Smooth muscle cell (in vitro differentiated cells): ENCODE measurements at regions not wholly inside any gene's neighbourhood (a gene's known extent, or its start where the extent isn't known, plus 50 kb on each side); places are given as distances from the start of the nearest gene placed in this dataset.

Source experiments
- DNase-seq: peaks from one replicate; lab custom pipeline; 2025; ENCODE audit not compliant: unreplicated experiment; lab: John Stamatoyannopoulos, UW
- H2AFZ ChIP-seq: fragments of 200-600 bp; sonication (generic); 2 replicates; pipeline ENCODE4 v1.6.0; 2016; ENCODE audit warnings: antibody characterized with exemption, low read depth, mild to moderate bottlenecking
- H3F3A ChIP-seq: fragments of 200-600 bp; sonication (generic); 2 replicates; pipeline ENCODE4 v1.6.0; 2017; ENCODE audit warnings: antibody characterized with exemption, low read depth
- H3K27ac ChIP-seq: fragments of 200-600 bp; sonication (generic); 2 replicates; pipeline ENCODE4 v1.5.1; 2016; ENCODE audit warnings: low read depth, mild to moderate bottlenecking
- H3K27me3 ChIP-seq: fragments of 200-600 bp; sonication (generic); 2 replicates; pipeline ENCODE4 v1.6.1; 2016; ENCODE audit warnings: low read depth, mild to moderate bottlenecking
- H3K36me3 ChIP-seq: fragments of 200-600 bp; sonication (generic); 2 replicates; pipeline ENCODE4 v1.5.1; 2016; ENCODE audit warnings: low read depth
- H3K4me1 ChIP-seq: fragments of 200-600 bp; sonication (generic); 2 replicates; pipeline ENCODE4 v1.5.1; 2016; ENCODE audit warnings: low read depth
- H3K4me2 ChIP-seq: fragments of 200-600 bp; sonication (generic); 2 replicates; pipeline ENCODE4 v1.6.0; 2016; ENCODE audit warnings: mild to moderate bottlenecking
- H3K4me3 ChIP-seq: fragments of 200-600 bp; sonication (generic); 2 replicates; pipeline ENCODE4 v1.5.1; 2016; ENCODE audit warnings: mild to moderate bottlenecking
- H3K79me2 ChIP-seq: fragments of 200-600 bp; sonication (generic); 2 replicates; pipeline ENCODE4 v1.6.0; 2016; ENCODE audit warnings: low read depth, mild to moderate bottlenecking
- H3K9ac ChIP-seq: fragments of 200-600 bp; sonication (generic); 2 replicates; pipeline ENCODE4 v1.6.0; 2016; ENCODE audit warnings: low read depth
- H3K9me3 ChIP-seq: fragments of 200-600 bp; sonication (generic); replicated peaks from 2 replicates; pipeline ENCODE4 v1.5.1; 2016; ENCODE audit warnings: low read depth
- H4K20me1 ChIP-seq: fragments of 200-600 bp; sonication (generic); 2 replicates; pipeline ENCODE4 v1.6.0; 2016; ENCODE audit warnings: low read depth
- WGBS: methylation state at CpG from one replicate; pipeline ENCODE4 v1.1.7; 2016; ENCODE audit warnings: low lambda C conversion rate; 5-methylcytosine and 5-hydroxymethylcytosine counted together
- TF ChIP-seq, protein P1 (sequence below): fragments of 200-600 bp; sonication (generic); IDR thresholded peaks from 2 replicates; pipeline ENCODE4 v1.5.1; 2017; ENCODE audit warnings: borderline replicate concordance, mild to moderate bottlenecking, antibody characterized with exemption; ENCODE audit not compliant: insufficient read depth, poor library complexity, severe bottlenecking

DNA sequence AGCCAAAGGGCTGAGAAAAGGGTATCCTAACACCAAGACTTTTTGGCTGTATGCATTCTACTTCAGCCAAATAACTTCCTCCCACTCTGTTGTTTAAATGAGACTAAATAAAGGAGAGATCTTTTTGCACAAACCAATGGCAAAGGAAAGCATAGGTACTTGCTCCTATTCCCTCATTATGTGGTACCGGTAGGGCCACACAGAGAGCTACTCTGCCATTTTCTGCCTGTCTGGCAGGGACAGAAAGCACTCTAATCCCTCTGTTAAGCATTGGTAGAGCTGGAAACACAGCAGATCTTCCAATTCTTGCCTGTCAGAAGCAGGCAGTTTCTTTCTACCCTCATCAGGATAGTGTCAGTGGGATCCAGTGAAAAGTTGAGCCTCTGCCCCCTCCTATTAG lies 918.3 kb upstream of the TMEFF2 start:
- Histone ChIP-seq H4K20me1 (no peaks in the 10 kb centered on the region), H3K27ac (no peak overlapping the region), H3K9me3 (no peaks in the 10 kb centered on the region), H3K79me2 (no peaks in the 10 kb centered on the region), H3K4me2 (no peak overlapping the region), H3F3A (no peaks in the 10 kb centered on the region), H3K9ac (no peak overlapping the region), H2AFZ (no peak overlapping the region), H3K4me1 (peaks cover 3% of the 10 kb centered on the region), H3K36me3 (no peaks in the 10 kb centered on the region), H3K27me3 (no peaks in the 10 kb centered on the region), H3K4me3 (no peak overlapping the region)
- TF ChIP-seq, protein P1, sequence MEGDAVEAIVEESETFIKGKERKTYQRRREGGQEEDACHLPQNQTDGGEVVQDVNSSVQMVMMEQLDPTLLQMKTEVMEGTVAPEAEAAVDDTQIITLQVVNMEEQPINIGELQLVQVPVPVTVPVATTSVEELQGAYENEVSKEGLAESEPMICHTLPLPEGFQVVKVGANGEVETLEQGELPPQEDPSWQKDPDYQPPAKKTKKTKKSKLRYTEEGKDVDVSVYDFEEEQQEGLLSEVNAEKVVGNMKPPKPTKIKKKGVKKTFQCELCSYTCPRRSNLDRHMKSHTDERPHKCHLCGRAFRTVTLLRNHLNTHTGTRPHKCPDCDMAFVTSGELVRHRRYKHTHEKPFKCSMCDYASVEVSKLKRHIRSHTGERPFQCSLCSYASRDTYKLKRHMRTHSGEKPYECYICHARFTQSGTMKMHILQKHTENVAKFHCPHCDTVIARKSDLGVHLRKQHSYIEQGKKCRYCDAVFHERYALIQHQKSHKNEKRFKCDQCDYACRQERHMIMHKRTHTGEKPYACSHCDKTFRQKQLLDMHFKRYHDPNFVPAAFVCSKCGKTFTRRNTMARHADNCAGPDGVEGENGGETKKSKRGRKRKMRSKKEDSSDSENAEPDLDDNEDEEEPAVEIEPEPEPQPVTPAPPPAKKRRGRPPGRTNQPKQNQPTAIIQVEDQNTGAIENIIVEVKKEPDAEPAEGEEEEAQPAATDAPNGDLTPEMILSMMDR: no peak
- 78% methylated on average over 1 of the region's 1 CpG for WGBS
- no peak for DNase-seq

GRCh38 chr2:193103064-193103463 lies 908.3 kb upstream of the TMEFF2 start:
- TF ChIP-seq, protein P1: no peak

GRCh38 chr2:193101591-193101990 lies 906.9 kb upstream of the TMEFF2 start:
- Histone ChIP-seq H3K9me3 (no peaks in the 10 kb centered on the region), H3K9ac (no peak overlapping the region), H3K4me2 (no peak overlapping the region), H3K27ac (no peak overlapping the region), H3K4me1 (no peaks in the 10 kb centered on the region), H3K4me3 (no peak overlapping the region), H2AFZ (no peak overlapping the region), H3K27me3 (no peaks in the 10 kb centered on the region), H4K20me1 (no peaks in the 10 kb centered on the region), H3K36me3 (no peaks in the 10 kb centered on the region), H3K79me2 (no peaks in the 10 kb centered on the region), H3F3A (no peaks in the 10 kb centered on the region)
- WGBS: 97% methylated on average over 5 of the region's 5 CpGs
- TF ChIP-seq, protein P1: no peak
- no peak for DNase-seq

More at GRCh38 chr2:193103064-193103463, 908.3 kb upstream of the TMEFF2 start:
- no peaks in the 10 kb centered on the region for H3K79me2 ChIP-seq
- H3K36me3 ChIP-seq: no peaks in the 10 kb centered on the region
- peak overlapping the region; percentile 58 for H3K4me2 ChIP-seq
- H3K27ac ChIP-seq: peak overlapping the region; percentile 30
- H4K20me1 ChIP-seq: no peaks in the 10 kb centered on the region
- 41% methylated on average over 1 of the region's 1 CpG for WGBS
- H2AFZ ChIP-seq: no peak overlapping the region
- no peak overlapping the region for H3K9ac ChIP-seq
- H3K9me3 ChIP-seq: no peaks in the 10 kb centered on the region
- no peak for DNase-seq
- H3F3A ChIP-seq: no peaks in the 10 kb centered on the region
- H3K4me1 ChIP-seq: no peaks in the 10 kb centered on the region
- H3K4me3 ChIP-seq: no peak overlapping the region
- H3K27me3 ChIP-seq: no peaks in the 10 kb centered on the region

GRCh38 chr2:193088026-193088425 lies 893.3 kb upstream of the TMEFF2 start:
- peak overlapping the region; percentile 1 for H3K4me2 ChIP-seq
- H3K9ac ChIP-seq: no peak overlapping the region
- TF ChIP-seq, protein P1: no peak
- no peaks in the 10 kb centered on the region for H3K4me1 ChIP-seq
- no peak for DNase-seq
- H3K79me2 ChIP-seq: no peaks in the 10 kb centered on the region
- H3K9me3 ChIP-seq: no peaks in the 10 kb centered on the region
- no peak overlapping the region for H2AFZ ChIP-seq
- H3K4me3 ChIP-seq: no peak overlapping the region
- 74% methylated on average over 1 of the region's 1 CpG for WGBS
- H4K20me1 ChIP-seq: no peaks in the 10 kb centered on the region
- no peak overlapping the region for H3K27ac ChIP-seq
- H3K27me3 ChIP-seq: no peaks in the 10 kb centered on the region
- no peaks in the 10 kb centered on the region for H3F3A ChIP-seq
- H3K36me3 ChIP-seq: no peaks in the 10 kb centered on the region
